Stimulated activated CD4-positive, alpha-beta T cell treated with anti-CD3 and anti-CD28 coated beads, Interleukin-2, amount 100 ng/mL, for 48 hours (primary cell): ENCODE measurements at regions not wholly inside any gene's neighbourhood (a gene's known extent, or its start where the extent isn't known, plus 50 kb on each side); places are given as distances from the start of the nearest gene placed in this dataset.

ENCODE experiments used
- DNase-seq, 2 donors: peaks; one replicate each; pipeline ENCODE4 v3.0.0-alpha.2; 2020

DNA sequence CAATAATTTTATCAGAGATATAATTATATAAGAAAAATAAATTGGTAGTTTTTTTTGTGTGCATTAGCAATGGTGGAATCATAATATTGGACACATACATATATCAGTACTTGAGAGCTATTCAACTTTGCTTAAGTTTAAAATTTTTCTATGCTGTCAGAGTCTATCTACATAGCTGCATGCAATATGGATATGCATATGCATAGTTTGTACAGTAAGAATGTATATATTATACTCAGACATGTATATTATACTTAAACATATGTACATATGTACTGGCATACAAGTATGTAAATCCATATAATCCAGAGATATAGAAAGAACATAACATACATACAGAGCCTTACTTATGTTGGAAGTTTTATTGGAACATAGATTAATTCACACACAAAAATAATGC lies 1043.2 kb downstream of the EFNB2 start:
- no peak for DNase-seq

DNA sequence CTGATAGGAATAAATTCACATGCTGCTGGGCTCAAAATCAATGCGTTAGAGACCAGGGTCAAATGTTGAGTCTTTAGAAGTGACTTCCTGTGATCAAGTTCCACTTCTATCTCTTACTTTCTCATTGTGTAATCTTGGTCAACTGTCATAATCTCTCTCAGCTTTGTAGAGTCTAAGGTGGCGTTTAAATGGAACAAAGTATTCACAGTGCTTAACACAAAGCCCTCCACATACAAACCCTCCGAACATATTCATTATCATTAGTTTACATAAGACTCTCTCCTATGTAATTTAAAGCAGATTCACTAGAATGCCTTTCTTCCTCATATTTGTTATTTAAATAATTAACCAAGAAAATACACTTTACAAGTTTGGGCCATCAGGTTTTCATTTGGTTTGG lies 1044.1 kb downstream of the EFNB2 start:
- DNase-seq = no peak

DNA sequence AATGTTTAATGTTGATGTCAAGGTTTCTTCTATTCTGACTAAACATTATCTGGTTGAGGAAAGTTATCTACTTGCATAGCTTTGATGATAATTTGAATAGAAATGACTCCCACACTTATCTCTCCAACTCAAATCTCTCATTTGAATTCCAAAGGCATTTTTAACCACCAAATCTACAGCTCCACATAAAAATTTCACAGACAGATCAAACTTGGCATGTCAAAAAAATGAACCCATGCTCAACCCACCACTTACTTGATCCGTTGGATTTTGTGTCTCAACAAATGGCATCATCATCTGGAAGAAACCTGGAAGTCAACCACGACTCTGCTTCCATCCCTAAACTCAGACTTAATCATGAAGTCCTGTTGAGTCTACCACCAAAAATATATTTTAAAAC lies 1050.4 kb downstream of the EFNB2 start:
- DNase-seq = no peak

DNA sequence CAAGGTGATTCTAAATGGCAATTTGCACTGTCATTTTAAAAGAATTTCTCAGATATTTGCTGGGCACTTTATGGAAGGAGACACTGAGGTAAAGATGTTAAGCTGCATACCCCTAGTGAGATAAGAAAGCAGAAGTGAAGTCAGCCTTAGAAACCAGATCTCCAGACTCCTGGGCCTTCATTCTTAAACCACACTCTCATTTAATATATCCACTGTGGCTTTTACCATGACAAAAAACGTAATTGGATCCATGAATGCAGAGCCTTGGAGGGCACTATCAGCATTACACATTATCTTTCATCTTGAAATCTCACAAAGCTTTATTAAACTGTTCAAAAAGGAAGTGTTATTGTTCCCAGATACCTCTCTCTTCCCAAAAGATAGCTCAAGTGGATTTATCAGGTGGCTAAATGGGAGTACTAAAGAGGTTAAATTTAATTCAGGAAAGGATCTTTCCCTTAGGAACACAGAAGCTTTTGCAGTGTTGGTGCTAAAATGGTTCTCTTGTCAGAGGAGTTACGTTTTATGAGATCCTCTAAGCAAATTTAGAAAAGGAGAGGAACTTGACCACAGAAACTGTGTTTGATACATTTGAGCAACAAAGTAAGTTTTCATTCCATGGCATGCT lies 1060.4 kb downstream of the EFNB2 start:
- no peak for DNase-seq

DNA sequence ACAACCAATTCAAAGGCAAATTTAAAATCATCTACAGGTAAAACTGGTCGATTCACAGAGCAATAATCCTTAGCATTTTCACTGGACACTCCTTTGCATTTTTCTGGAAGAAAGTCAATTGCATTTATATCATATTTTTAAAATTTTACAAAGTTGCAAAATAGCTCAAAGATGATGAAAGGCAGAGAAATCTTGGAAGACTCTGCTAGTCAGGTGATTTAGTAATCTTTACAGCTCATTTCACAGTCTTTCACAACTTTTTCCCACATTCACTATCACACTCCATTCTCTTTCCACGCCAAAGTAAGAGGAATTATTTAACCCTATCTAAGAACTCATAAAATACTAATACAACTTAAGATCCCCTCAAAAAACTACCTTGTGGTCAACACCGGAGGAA lies 1063.8 kb downstream of the EFNB2 start:
- DNase-seq = no peak

DNA sequence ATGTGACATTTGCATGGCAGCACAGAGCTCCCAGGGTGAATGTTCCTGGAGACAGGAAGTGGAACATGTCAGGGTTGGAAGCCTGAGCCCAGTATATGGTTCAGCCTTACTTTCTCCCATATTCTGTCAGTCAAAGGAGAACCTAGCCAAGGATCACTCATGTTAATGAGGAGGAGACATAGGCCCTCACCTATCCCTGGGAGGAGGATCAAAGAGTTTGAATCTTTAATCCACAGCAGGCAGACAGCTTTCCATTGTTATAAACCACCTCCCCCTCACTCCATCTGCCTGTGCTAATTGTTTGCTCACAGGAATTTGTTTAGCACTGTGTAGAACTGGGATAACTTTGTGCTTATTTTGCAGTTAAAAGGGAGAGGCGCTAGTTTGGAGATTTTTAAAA lies 1069.1 kb downstream of the EFNB2 start:
- DNase-seq = no peak

DNA sequence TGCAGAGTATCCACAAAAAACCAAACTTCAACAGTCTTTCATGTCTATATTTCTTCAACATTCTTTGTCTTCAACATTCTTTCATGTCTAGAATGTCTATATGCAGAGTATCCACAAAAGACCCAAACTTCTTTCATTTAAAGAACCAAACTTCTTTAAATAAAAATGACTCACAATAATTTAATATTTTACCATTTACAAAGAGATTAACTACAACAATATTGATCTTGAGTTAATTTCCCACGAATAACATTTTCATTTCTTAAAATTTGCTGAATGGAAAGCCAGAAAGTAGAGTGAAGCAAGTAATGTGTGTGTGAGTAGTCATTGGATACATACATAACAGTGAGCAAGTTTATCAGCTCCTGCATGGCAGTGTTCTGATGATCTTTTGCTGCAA lies 1069.7 kb downstream of the EFNB2 start, which contains the start of gene DAOA:
Gene DAOA, plus strand, starts transcription at position 301 of the 400 bp plus-strand sequence.
- no peak for DNase-seq

DNA sequence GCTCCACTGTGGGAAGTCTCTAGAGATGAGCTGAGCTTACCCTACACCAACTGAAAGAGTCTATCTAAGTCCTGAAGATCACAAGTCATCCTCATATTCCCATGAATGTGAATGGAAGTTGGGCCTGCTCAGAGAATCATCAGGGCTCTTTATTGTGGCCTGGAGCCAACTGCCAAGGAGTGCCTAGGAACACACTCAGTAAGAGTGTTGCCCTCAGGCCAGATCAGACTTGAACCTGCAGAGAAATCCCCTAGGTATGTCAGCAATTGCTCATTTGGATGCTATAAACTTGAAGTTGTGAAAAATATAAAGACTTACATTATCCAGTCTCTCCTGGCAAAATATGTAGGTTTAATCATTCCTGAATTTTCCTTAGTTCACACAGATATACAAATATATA lies 1070.2 kb downstream of the EFNB2 start:
- DNase-seq = no peak

DNA sequence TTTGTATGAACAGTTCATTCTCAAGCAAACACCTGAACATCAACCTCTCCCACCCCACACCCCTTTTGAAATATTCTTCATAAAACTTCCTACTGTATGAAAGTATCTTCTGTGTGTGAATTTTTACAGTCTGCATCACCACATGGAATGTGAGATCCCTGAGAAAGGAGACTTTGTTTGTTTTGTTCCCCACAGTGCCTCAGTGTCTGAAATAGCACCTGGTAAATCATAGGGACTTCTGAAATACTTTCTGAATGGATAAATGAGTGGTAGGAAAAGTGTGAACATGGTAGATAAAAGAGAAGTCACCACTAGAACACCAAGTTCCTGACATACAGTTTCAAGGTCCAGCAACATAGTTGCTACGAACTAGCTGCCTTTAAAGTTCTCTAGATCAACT lies 1071.2 kb downstream of the EFNB2 start:
- no peak for DNase-seq

DNA sequence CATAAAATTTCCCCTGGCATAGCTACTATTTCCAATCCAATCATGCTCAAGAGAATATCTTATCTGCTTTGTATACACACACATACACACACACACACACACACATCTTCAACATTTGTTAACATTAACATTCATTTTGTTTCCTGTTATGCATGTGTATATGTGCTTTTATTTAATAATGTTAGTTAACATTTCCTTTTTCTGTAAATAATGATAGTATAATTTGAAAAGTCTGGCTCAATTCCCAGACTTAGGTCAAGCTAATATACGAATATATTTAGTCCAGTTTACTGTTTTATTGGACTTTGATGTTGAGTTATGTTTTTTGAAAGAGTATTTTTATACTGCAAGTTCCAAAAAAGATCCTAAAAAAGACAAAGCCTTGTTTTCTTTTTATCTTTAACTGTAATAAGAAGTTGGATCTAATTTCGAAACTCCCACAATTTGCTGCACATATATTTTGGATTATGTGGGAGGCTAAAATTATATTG lies 1072.4 kb downstream of the EFNB2 start:
- DNase-seq = no peak

DNA sequence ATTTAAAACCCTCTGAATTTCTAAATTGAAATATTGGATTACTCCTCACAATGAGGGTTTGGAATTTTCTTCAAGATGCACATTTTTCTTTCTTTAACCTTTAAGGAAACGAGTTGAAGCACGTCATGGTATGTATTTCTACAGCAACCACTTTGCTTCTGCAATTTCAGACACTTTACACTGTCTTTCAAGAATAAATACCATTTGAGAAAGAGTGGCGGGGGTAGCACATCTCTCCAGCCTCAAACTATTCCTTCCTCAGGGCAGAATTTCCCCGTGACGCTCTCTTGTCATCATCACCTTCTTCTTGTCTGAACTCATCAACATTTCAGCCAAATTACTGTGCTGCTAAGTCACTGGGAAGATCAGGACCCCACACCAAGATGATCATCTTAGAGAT lies 1073.4 kb downstream of the EFNB2 start:
- DNase-seq = no peak

DNA sequence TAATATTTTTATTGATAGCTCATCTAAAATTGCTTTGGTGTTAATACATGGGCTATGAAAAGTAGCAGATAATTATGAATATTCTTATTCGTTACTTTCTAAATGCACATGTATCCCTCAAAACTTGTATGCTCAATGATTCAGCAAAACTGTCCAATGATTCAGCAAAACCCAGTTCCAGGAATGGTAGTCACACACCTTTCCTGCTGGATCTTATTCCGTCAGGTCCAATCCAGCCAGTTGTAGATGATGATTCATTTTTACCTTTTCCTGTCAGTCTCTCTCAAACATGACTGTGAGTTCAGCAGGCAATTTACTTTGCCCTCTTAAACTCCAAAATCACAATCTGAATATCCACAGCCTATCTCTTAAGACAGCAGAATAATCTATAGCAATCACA lies 1082.6 kb downstream of the EFNB2 start:
- DNase-seq = no peak

DNA sequence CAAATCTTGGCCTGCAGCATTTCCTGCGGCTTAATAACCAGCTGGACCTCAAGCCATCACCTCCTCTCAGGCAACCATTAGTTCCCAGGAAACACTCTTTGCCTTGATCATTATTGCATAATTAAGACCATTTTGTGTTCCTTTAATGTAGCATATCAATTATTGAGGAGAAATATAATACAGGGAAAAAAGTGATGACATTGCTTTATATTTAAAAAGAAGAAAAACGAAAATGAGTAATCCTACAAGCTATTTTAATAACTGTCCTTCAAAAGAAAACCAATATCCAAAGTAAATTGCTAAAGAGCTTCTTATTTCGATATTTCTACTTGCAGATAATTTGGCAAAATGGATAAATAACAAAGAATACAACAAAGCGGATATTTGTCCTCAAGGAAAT lies 1084.7 kb downstream of the EFNB2 start:
- no peak for DNase-seq

DNA sequence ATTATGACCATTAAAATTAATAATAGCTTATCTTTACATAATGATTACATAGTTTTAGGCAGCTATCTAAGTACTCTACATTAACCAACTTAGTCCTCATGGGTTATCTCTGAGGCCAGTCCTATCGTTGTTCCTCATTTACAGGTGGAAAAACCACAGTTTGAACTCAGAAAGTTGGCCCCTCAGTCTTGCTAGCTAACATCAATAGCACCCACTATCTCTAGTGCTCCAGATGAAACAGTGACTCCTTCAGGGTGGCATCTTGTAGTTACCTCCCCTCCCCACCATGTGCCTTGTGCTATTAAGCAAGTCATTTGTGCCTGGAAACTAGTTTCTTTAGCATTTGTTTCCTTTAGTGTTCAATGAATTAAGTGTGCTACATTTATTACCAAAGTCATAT lies 1086.7 kb downstream of the EFNB2 start:
- DNase-seq = no peak

DNA sequence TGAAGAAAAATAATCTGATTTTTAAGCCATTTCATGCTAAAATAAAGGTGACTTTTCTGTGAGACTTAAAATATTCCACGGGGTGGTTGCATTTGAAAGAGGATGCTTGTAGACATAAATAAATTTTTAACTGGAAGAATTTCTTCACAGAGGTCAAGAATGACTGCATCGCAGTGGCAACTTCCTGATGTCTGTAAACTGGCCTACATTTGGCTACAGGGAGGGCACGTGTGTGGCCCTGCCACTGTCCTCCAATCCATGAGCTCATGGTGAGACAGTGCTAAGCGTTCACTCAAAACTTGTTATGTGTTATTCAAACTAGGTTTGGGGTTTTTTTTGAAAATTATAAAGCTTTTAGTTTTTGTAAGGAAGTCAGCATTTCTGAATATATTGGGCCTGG lies 1089.3 kb downstream of the EFNB2 start:
- DNase-seq = no peak

DNA sequence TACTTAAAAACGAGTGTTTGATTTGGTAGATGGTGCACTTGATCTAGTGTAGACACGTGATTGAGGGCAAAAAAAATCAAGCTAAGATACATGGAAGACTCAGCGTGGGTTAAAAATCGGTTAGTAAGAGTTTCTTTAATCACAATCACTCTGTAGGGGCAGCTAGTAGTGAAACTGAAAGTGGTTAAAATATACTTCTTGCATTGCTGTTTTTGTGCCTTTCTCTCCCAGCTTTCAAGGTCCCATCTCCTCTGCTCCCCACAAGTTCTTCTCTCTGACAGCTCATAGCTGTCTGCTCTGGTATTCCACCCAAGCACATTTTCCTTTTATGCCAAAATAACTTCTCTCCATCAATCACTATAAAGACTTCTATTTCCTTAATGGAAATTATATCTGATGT lies 1089.7 kb downstream of the EFNB2 start:
- no peak for DNase-seq

DNA sequence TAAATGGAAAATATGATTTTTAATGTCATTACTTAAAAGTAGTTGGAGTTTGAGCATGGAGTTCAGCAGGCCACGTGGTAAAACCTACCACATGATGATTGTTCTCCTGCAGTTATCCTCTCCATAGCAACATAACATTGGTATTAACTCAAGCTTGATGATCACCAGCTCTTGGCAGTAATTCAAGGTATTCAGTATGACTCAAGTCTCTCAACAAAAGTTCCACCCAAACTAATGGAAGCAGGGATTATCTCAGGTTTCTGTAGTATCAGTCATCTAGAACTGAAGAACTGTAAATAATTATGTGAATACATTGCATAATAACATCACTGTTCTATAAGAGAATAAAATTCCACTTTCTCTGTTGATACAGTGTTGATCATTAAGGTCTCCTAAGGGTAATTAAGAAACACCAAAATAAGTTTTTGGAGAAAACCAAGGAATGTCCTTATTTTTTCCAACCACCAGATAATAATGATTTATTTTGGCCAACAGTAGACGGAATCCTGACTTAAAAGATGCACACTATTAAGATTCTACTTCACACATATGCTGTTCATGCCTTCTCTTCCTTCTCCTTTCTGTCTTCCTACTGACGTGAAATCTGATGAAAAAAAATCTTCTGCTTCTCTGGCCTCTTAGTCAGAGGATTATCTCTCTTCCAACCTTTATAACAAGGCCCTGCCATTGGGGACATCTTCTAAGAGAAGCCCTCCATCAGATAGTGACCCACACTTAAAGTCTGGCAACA lies 1092.3 kb downstream of the EFNB2 start:
- no peak for DNase-seq

DNA sequence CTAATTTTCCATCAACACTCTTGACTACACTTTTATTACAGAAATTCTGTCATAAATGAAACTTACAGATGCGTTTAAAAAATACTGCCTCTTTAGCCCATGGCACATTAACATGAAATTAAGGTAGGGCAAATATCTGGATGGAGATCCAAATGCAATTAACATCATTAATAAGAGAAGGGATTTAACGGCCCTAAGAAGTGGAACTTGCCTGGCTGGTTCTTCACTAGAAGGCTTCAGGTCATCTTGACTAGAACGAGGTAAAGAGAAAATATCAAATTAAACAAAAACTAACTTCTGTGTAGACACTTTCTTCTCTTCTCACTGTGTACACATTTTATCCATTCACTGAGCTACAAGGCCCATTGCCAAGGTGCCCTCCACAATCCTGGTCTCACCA lies 1093.4 kb downstream of the EFNB2 start:
- DNase-seq = no peak

DNA sequence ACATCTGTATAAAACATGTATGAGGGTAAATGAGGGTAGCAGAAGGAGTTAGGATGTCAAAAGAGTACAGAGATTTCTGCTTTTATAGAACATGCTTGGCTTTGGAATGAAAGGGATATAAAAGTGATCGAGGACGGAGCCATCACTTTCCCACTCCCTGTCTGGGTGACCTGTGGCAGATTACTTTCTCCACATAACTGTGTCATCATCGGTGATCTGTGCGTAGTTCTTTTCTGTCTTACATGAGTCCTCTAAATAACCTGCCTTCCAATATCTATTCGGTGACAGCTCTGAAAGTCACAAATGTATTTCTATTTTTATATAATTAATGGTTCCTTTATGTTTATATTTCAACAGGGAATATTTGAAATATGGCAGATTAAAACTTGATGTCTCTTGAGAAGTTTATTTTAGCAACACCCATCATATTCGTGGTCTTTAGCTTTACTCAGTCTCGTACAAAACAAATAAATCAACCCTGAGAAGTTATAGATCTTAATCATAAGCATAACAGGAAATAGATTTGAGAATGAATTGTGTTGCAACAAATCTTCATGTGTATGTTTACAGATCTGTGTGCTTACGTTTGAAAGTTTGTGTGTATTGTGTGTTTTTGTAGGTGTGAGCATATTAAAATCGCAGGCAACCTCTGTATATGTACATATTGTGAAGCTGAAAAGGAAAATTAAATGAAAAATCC lies 1094.3 kb downstream of the EFNB2 start:
- no peak for DNase-seq

DNA sequence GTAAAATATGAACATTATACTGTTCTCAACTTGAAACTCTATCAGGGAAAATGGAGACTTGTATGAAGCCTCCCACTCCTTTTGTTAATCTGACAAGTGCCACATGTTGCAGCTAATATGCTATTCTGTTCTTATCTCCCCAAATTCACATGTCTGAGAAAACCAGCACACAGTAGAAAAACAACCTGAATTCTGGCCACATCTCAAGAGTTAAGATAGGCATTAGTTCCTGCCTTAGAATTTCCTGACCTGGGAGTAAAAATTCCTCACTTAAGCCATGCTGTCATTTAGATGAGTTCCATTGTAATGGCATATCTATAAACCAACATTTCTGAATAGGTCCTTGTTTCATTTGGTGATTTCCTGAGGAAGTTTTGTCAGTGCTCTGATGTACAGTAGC lies 1098.5 kb downstream of the EFNB2 start:
- DNase-seq = no peak

DNA sequence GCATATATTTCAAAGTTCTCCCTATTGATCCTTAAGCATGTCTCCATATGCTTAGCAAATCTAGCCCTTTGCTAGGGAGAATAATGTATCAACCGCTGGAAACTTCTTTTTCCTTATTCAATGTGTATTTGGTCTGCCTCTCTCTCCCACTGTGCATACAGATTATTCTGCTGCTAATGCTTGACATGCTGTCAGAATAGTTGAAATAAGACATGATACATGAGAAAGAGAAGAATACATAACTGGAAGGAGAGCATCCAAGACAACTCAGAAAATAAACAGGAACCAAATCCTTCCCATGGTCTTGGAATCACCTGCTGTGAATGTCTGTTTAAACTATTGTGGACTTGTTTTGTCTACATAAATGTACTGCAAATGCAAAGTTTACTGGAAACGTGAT lies 1103.0 kb downstream of the EFNB2 start:
- no peak for DNase-seq

DNA sequence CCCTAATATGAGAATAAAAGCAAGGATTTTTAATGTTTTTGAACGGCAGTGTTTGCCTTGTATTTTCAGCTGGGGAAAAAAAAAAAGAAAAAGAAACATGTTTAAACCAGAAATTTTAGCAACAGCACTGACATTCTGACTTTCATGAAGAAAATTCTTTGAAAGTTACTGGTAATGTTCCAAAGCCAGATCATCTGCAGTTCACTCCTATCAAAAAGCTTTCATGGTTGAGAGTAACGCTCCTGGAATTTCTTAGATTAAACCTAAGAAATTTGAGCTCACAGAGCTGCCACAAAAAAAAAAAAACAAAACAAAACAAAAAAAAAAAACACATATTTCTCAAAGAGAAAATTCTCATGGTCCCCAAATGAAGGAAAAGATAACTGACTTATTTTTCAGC lies 1106.7 kb downstream of the EFNB2 start:
- no peak for DNase-seq

DNA sequence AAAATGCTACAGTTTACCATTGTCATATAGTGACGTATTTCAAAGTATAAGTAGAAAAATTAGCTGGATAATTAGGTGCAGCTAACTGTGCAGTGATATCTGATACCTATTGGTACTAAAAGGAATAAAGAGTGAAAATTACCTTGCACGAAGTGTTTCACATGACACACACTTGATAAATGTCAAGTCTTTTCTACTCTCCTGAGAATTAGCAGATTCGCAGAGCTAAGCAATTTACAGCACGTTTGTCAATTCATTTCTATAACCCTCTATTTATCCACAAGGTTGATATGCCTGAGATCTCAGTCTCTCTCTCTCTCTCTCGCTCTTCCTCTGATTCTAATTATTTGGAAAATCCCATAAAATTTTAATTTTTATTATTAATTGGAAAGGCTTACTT lies 1109.0 kb downstream of the EFNB2 start:
- DNase-seq = no peak

DNA sequence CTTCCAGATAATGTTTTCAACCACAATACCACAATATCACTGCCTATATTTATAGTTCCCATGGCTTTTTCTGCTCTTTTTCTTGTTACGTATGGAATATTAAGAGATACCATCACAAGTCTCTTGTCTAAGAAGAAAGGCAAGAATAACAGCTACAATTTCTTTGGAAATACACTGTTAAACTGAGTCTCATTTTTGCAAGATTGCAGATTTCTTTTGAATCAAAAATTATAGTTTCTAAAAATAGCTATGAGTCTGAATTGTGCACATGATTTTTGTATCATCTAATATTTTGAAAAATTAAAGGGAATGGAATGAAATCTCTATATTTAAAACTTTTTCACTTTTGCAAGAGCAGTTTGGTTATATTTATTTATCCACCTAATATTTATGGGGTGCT lies 1120.8 kb downstream of the EFNB2 start:
- DNase-seq = no peak
